Activated T-cell treated with anti-CD3 and anti-CD28 coated beads for 4 hours (primary cell): ENCODE measurements at regions not wholly inside any gene's neighbourhood (a gene's known extent, or its start where the extent isn't known, plus 50 kb on each side); places are given as distances from the start of the nearest gene placed in this dataset.
"Not testable (repeated sequence)": the region's sequence is repeated elsewhere in the genome, so short reads cannot be mapped to it uniquely, and the experiment has no call there.

Experiments
- DNase-seq: peaks from one replicate; pipeline ENCODE4 v3.0.0-alpha.2; 2020

- no peak for DNase-seq
These were observed 53.4 kb downstream of the HES1 start for GRCh38 chr3:194189243-194189791.

DNA sequence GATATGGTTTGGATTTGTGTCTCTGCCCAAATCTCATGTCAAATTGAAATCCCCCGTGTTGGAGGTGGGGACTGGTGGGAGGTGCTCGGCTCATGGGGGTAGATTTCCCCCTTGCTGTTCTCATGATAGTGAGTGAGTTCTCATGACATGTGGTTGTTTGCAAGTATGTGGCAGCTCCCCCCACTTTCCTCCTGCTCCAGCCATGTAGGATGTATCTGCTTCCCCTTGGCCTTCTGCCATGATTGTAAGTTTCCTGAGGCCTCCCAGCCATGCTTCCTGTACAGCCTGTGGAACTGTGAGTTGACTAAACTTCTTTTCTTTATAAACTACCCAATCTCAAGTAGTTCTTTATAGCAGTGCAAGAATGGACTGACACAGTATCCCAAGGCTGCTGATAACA, 55.9 kb downstream of the HES1 start:
- DNase-seq: not testable (repeated sequence)

- no peak for DNase-seq
These were observed 58.3 kb downstream of the HES1 start for GRCh38 chr3:194194051-194194756.

DNA sequence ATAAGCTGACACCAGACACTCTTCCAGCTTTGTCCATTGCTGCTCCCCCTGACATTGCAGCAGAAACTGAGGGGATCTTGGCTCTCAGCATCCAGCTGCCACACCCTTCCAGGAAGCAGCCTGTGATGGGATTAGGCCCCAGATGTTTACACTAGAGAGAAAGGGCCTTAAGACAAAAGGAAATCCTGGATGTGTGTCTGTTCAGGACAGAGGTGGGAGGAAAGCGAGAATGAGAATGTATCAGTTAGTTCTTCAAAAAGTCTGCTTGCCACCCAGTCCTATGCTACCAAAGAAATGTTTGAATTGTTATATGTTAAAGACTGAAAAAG, 58.8 kb downstream of the HES1 start:
- no peak for DNase-seq

- DNase-seq: no peak
These were observed 59.7 kb downstream of the HES1 start for GRCh38 chr3:194195611-194196010.

GRCh38 chr3:194196876-194197275, 60.9 kb downstream of the HES1 start:
- no peak for DNase-seq

DNA sequence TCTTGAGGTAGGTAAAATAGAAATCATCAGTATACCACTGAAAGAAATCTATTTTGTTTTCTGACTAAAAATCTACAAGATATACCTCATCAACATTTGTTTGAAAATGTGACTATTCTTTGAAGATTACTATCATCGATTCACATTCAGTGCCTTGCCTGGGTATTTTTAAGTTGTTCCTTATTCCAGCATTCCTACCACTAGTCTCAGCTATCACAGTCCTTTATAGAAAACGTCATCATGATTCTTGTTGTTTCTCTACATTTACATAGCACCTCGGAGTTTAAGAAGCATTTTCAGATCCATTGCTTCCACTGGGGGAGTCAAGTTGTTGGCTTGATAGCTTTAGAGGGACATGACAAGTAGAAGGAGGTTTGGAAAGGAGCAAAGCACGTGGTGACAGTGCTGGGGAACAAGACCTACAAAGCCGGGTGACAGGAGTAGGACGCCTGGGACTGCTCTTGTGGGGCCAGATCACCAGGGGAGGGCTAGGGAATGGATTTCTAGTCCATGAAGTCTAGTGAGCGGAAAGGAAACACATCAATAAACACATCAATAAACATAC, 61.5 kb downstream of the HES1 start:
- no peak for DNase-seq

GRCh38 chr3:194197981-194198695, 62.2 kb downstream of the HES1 start:
- DNase-seq: no peak

DNA sequence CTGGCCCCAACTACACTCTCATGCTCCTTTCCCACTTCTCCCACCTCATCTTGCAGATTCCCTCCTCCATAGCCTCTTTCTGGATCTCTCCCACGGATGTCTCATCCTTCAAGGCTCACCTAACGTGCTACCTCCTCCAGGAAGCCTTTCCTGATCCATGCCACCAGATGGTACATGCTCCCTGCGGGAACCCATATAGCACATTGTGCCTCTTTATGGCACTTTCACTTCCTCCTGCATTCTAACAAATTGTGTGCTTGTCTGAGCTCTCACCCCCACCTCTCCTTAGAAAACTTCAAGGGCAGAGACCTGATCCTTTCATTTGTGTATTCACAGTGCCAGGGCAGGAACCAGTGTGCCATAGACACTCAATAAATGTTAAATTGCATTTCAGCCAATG, 63.0 kb downstream of the HES1 start:
- DNase-seq: no peak

- DNase-seq: no peak
These were observed 64.6 kb downstream of the HES1 start for GRCh38 chr3:194200422-194201081.

DNA sequence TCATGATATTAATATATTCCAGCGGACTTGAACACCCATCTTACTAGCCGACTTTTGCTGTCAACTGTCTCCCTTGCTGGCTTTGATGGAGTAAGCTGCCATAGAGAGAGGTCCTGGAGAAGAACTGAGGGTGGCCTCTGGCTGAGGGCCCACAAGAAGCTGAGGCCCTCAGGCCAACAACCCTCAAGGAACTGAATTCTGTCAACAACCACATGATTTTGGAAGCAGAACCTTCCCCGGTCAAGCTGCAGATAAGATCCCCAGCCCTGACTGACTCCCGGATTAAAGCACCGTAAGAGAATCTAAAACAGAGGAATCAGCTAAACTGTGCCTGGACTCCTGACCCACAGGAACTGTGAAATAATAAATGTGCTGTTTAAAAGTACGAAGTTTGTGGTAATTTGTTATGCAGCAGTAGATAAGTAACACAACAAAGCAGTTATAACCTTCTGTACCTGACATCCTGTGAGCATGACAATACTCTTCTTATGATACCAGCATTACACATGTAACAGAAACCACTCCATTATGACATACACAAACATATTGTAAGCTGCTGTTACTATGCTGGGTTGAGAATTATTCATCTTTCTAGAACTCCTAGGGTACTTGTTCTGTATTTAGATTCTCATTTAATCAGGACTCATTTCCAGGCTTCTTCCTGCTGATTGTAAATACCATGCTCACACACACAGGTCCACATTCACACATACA, 66.2 kb downstream of the HES1 start:
- no peak for DNase-seq

DNA sequence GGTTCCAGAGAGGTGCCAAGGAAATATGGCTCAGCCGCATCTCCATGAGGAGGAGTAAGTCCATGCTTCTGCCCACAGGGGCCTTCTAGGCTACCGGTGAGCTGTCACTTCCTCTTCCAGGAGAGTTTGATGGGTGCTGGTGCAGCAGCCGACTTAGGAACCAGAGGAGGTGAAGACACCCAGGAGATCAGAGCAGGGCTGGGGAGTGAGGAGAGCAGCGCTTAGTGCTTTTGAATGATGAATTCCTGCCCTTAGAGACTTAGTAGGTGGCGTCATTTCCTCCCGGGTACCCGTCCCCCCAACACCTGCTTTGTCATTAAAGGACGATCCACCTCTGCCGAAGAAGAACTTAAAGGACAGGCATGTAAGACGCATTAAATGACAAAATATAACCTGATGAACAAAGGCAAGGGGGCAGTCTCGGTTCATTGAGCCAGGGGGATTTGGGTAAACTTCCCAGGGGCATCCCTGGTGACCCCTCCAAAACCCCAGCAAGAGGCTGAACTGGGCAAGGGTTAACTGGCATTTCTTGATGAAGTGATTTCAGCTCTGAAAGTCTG, 67.6 kb downstream of the HES1 start:
- no peak for DNase-seq

DNA sequence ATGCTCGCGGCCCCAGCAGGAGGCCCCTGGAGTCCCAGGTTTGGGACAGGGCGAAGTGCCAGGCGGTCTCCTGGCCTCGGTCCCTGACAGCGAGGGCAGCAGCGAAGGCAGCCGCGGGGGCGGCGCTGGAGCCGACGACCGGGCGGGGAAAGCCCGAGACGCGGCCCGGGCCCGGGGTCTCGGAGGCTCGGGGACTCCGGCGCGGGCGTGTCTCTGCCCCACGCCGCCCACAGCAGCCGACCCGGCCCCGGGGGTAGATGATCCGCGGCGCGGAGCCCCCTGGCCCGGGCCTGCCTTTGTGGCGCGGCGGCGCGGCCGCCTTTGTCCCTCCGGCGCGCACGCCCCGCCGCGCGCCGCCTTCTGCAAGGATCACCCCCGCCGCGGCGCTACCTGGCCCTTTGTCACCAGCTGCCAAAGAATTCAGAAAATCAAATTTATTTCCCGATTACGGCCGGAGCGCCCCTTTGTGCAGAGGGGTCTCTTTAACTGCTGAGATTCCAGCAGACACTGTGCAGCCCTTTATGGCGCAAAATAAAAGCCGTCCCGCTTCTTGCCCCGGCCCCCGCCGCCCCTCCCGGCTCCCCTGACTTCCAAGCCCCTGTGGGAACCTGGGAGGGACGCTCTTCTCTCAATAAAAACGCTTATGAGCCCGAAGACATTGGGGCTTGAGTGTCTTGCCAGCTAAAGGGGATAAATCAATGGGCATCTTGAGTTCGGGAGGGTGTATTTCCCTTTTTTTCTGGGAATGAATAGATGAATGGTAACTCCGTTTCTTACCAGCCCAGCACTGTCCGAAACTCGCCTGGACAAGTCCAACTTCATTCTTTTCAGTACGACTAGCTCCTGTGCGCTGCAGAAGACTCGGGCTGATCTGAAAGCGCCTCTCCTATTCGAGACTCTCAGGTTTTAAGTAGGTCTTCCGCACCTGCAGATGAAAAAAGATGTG, 68.4 kb downstream of the HES1 start:
- DNase-seq: no peak

DNA sequence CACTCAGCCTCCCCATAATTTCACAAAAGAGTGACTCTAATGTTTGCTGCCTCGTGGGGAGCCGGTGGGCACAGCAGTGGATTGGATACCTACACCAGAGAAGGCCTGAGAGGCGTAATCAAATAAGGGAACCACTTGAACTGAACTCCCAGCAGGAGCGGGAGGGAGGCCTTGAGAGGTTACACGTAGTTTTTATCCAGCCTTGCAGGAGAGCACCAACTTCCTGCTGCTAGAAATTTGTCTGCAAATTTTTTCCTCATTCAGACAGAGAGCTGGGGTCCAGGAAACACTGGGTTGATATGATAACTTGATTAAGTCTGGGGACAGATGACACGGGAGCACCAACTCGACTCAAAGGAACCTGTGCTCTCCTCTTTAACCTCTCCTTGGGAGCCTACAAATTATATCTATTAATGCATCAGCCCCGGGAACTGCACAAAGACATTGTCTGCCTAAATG, 69.8 kb downstream of the HES1 start:
- no peak for DNase-seq

- DNase-seq: no peak
These were observed 70.4 kb downstream of the HES1 start for GRCh38 chr3:194206320-194206719.

DNA sequence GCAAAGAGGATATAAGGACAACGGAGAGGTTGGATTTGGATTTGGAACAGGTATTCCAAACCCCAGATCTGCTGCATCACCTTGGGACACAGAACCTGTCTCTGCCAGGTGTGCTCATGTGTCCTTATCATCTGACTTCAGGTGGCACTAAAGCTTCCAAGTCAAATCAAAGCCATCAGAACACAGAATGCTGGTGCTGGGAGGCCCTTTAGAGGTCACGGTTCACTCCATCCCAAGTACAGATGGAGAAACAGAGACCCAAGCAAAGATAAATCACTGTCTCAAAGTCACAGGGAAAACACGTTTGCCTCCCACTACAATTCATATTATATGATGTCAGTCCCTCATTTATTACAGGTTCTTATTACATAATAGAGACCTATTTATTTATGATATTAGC, 72.8 kb downstream of the HES1 start:
- DNase-seq: no peak

GRCh38 chr3:194212161-194212844, 76.4 kb downstream of the HES1 start:
- no peak for DNase-seq

DNA sequence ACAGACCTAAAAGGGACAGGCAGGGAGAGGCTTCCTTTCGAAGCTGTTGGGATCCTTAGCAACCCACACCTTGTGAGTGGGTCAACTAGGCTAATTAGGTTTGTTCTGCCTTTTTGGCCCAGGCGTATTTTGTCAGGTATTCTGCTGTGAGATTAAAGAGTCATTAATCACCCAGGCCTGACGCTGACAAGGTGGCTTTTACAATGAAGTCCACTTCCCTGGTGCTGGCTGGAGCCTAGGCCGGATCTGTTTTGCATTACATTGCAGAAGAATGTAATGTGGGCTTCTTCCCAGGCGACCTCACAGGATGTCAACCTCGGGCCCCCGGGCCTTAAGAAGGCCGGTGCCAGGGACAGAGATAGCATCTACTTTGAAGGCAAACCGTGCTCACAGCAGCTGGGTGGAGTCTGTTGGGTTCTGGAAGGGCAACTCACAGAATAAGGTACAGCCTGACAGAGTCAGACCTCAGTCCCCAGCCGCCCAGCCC, 76.9 kb downstream of the HES1 start:
- DNase-seq: no peak

DNA sequence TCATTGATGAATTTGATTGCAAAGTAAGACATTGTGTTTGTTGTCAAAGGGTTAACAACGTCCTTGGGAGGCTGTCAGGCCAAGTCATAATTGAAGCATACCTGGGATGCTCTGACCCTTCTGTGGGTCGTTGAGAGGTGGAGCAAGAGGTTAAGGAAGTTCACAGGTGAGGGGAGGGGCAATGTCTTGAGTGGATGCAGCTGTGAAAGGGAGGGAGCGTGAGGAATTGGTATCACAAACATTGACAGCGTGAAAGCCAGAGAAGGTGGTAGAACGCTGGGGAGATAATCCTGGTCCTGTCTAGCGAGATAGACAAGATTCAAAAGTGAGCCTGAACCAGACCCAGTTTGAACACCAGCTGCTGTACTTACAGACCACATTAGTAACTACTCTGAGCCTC, 79.4 kb downstream of the HES1 start:
- no peak for DNase-seq

GRCh38 chr3:194218646-194219453, 82.9 kb downstream of the HES1 start:
- DNase-seq: no peak
